Stomach (tissue), 4 donors: ENCODE measurements at regions not wholly inside any gene's neighbourhood (a gene's known extent, or its start where the extent isn't known, plus 50 kb on each side); places are given as distances from the start of the nearest gene placed in this dataset.

Experiments
- POLR2AphosphoS5 ChIP-seq, 3 donors: sonication (generic); formaldehyde crosslinking; IDR thresholded peaks; one replicate each; pipeline ENCODE4 v1.6.1; 2016; ENCODE audit warnings: antibody characterized with exemption in 3 of 3
- TF ChIP-seq, protein P1 (sequence below), 7 experiments: fragments of 450-650 bp in 4 of 7; fragments of 200-600 bp in 3 of 7; sonication (generic) in 3 of 7; IDR thresholded peaks; one replicate each; pipeline ENCODE4 v1.5.1; 2016 to 2019; ENCODE audit warnings: antibody characterized with exemption in 7 of 7, control low read depth in 2 of 7, mild to moderate bottlenecking in 1 of 7

DNA sequence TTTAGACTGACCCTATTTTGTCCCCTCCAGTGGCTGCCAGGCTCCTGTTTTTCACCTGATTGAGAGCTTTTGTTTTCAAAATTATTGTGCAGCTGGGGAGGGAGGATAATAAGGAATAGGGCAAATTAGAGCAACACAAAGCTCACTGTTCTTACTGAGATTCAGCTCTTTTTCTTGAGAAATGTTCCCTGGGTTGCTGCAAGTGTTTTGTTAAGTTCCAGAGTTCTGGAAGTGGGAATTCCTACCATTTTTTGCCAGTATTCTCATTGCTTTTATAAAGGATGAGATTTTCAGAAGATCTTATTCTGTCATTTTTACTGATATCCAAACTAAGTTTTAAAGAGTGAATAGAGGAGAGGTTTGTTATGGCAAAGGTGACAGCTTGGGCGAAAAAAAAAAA is 417.7 kb downstream of the SIPA1L2 start:
- TF ChIP-seq, protein P1, sequence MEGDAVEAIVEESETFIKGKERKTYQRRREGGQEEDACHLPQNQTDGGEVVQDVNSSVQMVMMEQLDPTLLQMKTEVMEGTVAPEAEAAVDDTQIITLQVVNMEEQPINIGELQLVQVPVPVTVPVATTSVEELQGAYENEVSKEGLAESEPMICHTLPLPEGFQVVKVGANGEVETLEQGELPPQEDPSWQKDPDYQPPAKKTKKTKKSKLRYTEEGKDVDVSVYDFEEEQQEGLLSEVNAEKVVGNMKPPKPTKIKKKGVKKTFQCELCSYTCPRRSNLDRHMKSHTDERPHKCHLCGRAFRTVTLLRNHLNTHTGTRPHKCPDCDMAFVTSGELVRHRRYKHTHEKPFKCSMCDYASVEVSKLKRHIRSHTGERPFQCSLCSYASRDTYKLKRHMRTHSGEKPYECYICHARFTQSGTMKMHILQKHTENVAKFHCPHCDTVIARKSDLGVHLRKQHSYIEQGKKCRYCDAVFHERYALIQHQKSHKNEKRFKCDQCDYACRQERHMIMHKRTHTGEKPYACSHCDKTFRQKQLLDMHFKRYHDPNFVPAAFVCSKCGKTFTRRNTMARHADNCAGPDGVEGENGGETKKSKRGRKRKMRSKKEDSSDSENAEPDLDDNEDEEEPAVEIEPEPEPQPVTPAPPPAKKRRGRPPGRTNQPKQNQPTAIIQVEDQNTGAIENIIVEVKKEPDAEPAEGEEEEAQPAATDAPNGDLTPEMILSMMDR (IDR thresholded peaks at IDR 0.05) = no peak
- no peak for TF ChIP-seq POLR2AphosphoS5 (IDR thresholded peaks at IDR 0.05)
